Panc1 (cell line): ENCODE measurements at regions not wholly inside any gene's neighbourhood (a gene's known extent, or its start where the extent isn't known, plus 50 kb on each side); places are given as distances from the start of the nearest gene placed in this dataset.

Source experiments
- ATAC-seq: fragments of 200-7000 bp; cut with Tn5 transposase; 2 replicates; pipeline ENCODE4 v1.9.1; 2020; ENCODE audit warnings: mild to moderate bottlenecking, moderate library complexity
- BruUV-seq: library from RNA; stranded (reverse); fragments of 400-500 nt; replicated peaks from 2 replicates; lab custom pipeline; 2021; lab: Mats Ljungman, UMichigan
- CTCF ChIA-PET: fragments of 300-600 bp; sonication (Branson Sonifier 250); formaldehyde crosslinking; loops from one replicate; lab custom pipeline; 2022; ENCODE audit warnings: antibody characterized with exemption; lab: Charles Lee
- POLR2A ChIA-PET: fragments of 300-600 bp; sonication (Branson Sonifier 250); formaldehyde crosslinking; loops from one replicate; lab custom pipeline; 2022; ENCODE audit warnings: antibody characterized with exemption; lab: Charles Lee
- DNase-seq: peaks from one replicate; pipeline ENCODE4 v3.0.0-alpha.2; 2010; ENCODE audit warnings: low read depth, low spot score
- H3K27ac ChIP-seq: 2 replicates; pipeline ENCODE4 v1.5.1; 2011; ENCODE audit warnings: mild to moderate bottlenecking, low read length, inconsistent platforms
- H3K27me3 ChIP-seq: fragments of 200-500 bp; sonication (Bioruptor generic); 2 replicates; pipeline ENCODE4 v1.6.0; 2014; ENCODE audit warnings: low read length, inconsistent platforms; ENCODE audit not compliant: control insufficient read depth, insufficient read depth
- H3K36me3 ChIP-seq: fragments of 200-500 bp; sonication (Bioruptor generic); 2 replicates; pipeline ENCODE4 v1.5.1; 2014; ENCODE audit warnings: inconsistent platforms, mild to moderate bottlenecking, low read length, moderate library complexity; ENCODE audit not compliant: control insufficient read depth, insufficient read depth
- H3K4me1 ChIP-seq: 2 replicates; pipeline ENCODE4 v1.5.1; 2011; ENCODE audit warnings: inconsistent platforms, mild to moderate bottlenecking, low read length, moderate library complexity; ENCODE audit not compliant: control insufficient read depth, insufficient read depth
- H3K4me3 ChIP-seq, 2 experiments: 2 replicates each; pipeline ENCODE4 v1.5.1; 2011 to 2012; ENCODE audit warnings: low read depth in 2 of 2, low read length in 2 of 2, mild to moderate bottlenecking in 2 of 2, inconsistent platforms in 1 of 2, moderate library complexity in 1 of 2
- H3K9me3 ChIP-seq: fragments of 200-500 bp; sonication (Bioruptor generic); 2 replicates; pipeline ENCODE4 v1.5.1; 2014; ENCODE audit warnings: low read depth, mild to moderate bottlenecking, inconsistent platforms, low read length, moderate library complexity; ENCODE audit not compliant: control insufficient read depth, insufficient read depth
- POLR2AphosphoS5 ChIP-seq: IDR thresholded peaks from 2 replicates; pipeline ENCODE4 v1.6.1; 2012; ENCODE audit warnings: mild to moderate bottlenecking, low read depth, low read length, moderate library complexity
- SIN3A ChIP-seq: IDR thresholded peaks from 2 replicates; pipeline ENCODE4 v1.6.1; 2012; ENCODE audit warnings: low read depth, mild to moderate bottlenecking, low read length, moderate library complexity, borderline replicate concordance; ENCODE audit not compliant: insufficient read depth
- TCF7L2 ChIP-seq: IDR thresholded peaks from 2 replicates; pipeline ENCODE4 v1.6.1; 2011; ENCODE audit warnings: mild to moderate bottlenecking, low read depth, low read length, inconsistent platforms
- in situ Hi-C: cut with HindIII; loops from 2 replicates; pipeline ENCODE4 v1.10.0; 2016; ENCODE audit warnings: low sequenced_read_pairs, low pct_unique_long_range_greater_than_20kb
- intact Hi-C: fragments of 100-400 bp; cut with micrococcal nuclease; formaldehyde crosslinking; loops from one replicate; pipeline ENCODE4 v1.10.0; 2022; ENCODE audit not compliant: unreplicated experiment
- TF ChIP-seq, protein P1 (sequence below): fragments of 450-650 bp; IDR thresholded peaks from 2 replicates; pipeline ENCODE4 v1.5.1; 2017; ENCODE audit warnings: mild to moderate bottlenecking
- TF ChIP-seq, protein P2 (sequence below), 2 experiments: IDR thresholded peaks; 2 replicates each; pipeline ENCODE4 v1.6.1; 2011 to 2012; ENCODE audit warnings: low read depth in 2 of 2, control low read depth in 1 of 2, low read length in 1 of 2, mild to moderate bottlenecking in 1 of 2, moderate library complexity in 1 of 2; ENCODE audit not compliant: insufficient read depth in 1 of 2

- DNase-seq (no peak), ATAC-seq (no peak)
- no peaks in the 10 kb centered on the region for H3K9me3 ChIP-seq
- POLR2A ChIA-PET: no interaction called here
- H3K36me3 ChIP-seq: no peaks in the 10 kb centered on the region
- H3K4me3 ChIP-seq: no peak overlapping the region
- no peak overlapping the region for H3K27ac ChIP-seq
- TF ChIP-seq TCF7L2 (no peak), SIN3A (no peak), POLR2AphosphoS5 (no peak)
- TF ChIP-seq, protein P1, sequence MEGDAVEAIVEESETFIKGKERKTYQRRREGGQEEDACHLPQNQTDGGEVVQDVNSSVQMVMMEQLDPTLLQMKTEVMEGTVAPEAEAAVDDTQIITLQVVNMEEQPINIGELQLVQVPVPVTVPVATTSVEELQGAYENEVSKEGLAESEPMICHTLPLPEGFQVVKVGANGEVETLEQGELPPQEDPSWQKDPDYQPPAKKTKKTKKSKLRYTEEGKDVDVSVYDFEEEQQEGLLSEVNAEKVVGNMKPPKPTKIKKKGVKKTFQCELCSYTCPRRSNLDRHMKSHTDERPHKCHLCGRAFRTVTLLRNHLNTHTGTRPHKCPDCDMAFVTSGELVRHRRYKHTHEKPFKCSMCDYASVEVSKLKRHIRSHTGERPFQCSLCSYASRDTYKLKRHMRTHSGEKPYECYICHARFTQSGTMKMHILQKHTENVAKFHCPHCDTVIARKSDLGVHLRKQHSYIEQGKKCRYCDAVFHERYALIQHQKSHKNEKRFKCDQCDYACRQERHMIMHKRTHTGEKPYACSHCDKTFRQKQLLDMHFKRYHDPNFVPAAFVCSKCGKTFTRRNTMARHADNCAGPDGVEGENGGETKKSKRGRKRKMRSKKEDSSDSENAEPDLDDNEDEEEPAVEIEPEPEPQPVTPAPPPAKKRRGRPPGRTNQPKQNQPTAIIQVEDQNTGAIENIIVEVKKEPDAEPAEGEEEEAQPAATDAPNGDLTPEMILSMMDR: no peak
- TF ChIP-seq, protein P2, sequence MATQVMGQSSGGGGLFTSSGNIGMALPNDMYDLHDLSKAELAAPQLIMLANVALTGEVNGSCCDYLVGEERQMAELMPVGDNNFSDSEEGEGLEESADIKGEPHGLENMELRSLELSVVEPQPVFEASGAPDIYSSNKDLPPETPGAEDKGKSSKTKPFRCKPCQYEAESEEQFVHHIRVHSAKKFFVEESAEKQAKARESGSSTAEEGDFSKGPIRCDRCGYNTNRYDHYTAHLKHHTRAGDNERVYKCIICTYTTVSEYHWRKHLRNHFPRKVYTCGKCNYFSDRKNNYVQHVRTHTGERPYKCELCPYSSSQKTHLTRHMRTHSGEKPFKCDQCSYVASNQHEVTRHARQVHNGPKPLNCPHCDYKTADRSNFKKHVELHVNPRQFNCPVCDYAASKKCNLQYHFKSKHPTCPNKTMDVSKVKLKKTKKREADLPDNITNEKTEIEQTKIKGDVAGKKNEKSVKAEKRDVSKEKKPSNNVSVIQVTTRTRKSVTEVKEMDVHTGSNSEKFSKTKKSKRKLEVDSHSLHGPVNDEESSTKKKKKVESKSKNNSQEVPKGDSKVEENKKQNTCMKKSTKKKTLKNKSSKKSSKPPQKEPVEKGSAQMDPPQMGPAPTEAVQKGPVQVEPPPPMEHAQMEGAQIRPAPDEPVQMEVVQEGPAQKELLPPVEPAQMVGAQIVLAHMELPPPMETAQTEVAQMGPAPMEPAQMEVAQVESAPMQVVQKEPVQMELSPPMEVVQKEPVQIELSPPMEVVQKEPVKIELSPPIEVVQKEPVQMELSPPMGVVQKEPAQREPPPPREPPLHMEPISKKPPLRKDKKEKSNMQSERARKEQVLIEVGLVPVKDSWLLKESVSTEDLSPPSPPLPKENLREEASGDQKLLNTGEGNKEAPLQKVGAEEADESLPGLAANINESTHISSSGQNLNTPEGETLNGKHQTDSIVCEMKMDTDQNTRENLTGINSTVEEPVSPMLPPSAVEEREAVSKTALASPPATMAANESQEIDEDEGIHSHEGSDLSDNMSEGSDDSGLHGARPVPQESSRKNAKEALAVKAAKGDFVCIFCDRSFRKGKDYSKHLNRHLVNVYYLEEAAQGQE (IDR thresholded peaks at IDR 0.05; ENCODE audit: insufficient read depth in 1 of 2, low read depth in 2 of 2, low read length in 1 of 2): no peak
- BruUV-seq: no TSS peak
- intact Hi-C loops (no loop called here), in situ Hi-C loops (no loop called here)
- CTCF ChIA-PET: no interaction called here
- H3K27me3 ChIP-seq: no peaks in the 10 kb centered on the region
- H3K4me1 ChIP-seq: no peaks in the 10 kb centered on the region
These were observed 165.5 kb downstream of the MOXD1 start for GRCh38 chr6:132235596-132236280.

- in situ Hi-C loops: no loop called here
- BruUV-seq: no TSS peak
These were observed 166.9 kb downstream of the MOXD1 start for GRCh38 chr6:132234356-132234755.

More at GRCh38 chr6:132234356-132234755, 166.9 kb downstream of the MOXD1 start:
- CTCF ChIA-PET: no interaction called here
- Histone ChIP-seq H3K27ac (no peak overlapping the region), H3K4me1 (no peaks in the 10 kb centered on the region), H3K9me3 (no peaks in the 10 kb centered on the region), H3K27me3 (no peaks in the 10 kb centered on the region), H3K36me3 (no peaks in the 10 kb centered on the region), H3K4me3 (no peak overlapping the region)
- no peak for TF ChIP-seq SIN3A
- TF ChIP-seq TCF7L2: no peak
- no peak for TF ChIP-seq POLR2AphosphoS5
- TF ChIP-seq, protein P2 (IDR thresholded peaks at IDR 0.05; ENCODE audit: insufficient read depth in 1 of 2, low read depth in 2 of 2, low read length in 1 of 2): no peak
- TF ChIP-seq, protein P1: no peak
- intact Hi-C loops: no loop called here
- POLR2A ChIA-PET: no interaction called here
- DNase-seq (no peak), ATAC-seq (no peak)
